ENCODE measurements at regions not wholly inside any gene's neighbourhood (a gene's known extent, or its start where the extent isn't known, plus 50 kb on each side); places are given as distances from the start of the nearest gene placed in this dataset.

DNA sequence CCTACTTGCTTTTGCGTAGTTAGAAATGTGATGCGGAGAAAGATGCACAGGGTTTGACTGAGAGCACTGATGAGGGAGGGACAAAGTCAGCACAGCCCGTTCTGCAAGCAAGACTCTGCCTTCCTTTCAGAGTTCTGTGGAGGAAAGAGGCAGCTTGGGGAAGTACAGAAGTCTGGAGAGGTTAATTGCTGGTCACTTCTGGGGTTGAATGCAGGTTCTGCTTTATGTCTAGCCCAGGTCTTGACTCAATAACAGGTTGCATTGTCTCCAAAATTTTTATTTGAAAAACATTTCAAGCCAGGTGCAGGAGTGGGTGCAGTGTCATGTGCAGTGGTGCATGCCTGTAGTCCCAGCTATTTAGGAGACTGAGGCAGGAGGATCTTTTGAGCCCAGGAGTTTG is 461.7 kb downstream of the NR2F2 start:
- Histone ChIP-seq H3K27ac (ENCODE audit: low read depth, low read length) (no peak overlapping the region), H3K9me3 (ENCODE audit: control insufficient read depth, insufficient read depth, low read length) (no peaks in the 10 kb centered on the region; the same call in 1 of the 2 replicates), H3K27me3 (ENCODE audit: control insufficient read depth, insufficient read depth, low read length) (no peaks in the 10 kb centered on the region), H3K4me3 (ENCODE audit: low read depth, low read length) (no peak overlapping the region)
- ChIA-PET CTCF (no interaction called here), POLR2A (no interaction called here)
- TF ChIP-seq, protein P1, sequence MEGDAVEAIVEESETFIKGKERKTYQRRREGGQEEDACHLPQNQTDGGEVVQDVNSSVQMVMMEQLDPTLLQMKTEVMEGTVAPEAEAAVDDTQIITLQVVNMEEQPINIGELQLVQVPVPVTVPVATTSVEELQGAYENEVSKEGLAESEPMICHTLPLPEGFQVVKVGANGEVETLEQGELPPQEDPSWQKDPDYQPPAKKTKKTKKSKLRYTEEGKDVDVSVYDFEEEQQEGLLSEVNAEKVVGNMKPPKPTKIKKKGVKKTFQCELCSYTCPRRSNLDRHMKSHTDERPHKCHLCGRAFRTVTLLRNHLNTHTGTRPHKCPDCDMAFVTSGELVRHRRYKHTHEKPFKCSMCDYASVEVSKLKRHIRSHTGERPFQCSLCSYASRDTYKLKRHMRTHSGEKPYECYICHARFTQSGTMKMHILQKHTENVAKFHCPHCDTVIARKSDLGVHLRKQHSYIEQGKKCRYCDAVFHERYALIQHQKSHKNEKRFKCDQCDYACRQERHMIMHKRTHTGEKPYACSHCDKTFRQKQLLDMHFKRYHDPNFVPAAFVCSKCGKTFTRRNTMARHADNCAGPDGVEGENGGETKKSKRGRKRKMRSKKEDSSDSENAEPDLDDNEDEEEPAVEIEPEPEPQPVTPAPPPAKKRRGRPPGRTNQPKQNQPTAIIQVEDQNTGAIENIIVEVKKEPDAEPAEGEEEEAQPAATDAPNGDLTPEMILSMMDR (IDR thresholded peaks at IDR 0.05; ENCODE audit: low read depth, low read length) = no peak
- no peak for DNase-seq (ENCODE audit: low read depth, low spot score)

DNA sequence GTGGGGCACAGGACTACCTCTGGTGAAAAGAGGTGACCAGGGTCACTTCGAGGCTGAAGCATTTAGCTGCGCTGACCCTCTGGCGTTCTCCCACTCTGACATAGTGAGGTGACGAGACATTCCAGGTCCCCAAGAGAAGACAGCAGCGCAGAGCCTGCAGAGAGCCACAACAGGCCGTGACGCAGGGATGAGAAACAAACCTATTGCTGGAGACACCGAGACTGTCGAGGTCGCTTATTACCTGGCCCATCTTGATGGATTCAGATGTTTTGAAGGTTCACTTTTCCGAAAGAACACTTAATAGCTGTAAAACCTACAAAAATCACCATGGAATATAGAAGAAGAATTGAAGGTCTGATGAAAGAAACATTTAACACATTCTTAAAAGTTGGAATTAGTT is 466.3 kb downstream of the NR2F2 start:
- H3K9me3 ChIP-seq (ENCODE audit: control insufficient read depth, insufficient read depth, low read length) = peaks cover 2% of the 10 kb centered on the region; the same call in 1 of the 2 replicates
- CTCF ChIA-PET = no interaction called here
- POLR2A ChIA-PET = no interaction called here
- no peak overlapping the region for H3K27ac ChIP-seq (ENCODE audit: low read depth, low read length)
- H3K4me3 ChIP-seq (ENCODE audit: low read depth, low read length) = no peak overlapping the region
- no peak for DNase-seq (ENCODE audit: low read depth, low spot score)
- TF ChIP-seq, protein P1 (IDR thresholded peaks at IDR 0.05; ENCODE audit: low read depth, low read length) = no peak
- H3K27me3 ChIP-seq (ENCODE audit: control insufficient read depth, insufficient read depth, low read length) = no peaks in the 10 kb centered on the region

DNA sequence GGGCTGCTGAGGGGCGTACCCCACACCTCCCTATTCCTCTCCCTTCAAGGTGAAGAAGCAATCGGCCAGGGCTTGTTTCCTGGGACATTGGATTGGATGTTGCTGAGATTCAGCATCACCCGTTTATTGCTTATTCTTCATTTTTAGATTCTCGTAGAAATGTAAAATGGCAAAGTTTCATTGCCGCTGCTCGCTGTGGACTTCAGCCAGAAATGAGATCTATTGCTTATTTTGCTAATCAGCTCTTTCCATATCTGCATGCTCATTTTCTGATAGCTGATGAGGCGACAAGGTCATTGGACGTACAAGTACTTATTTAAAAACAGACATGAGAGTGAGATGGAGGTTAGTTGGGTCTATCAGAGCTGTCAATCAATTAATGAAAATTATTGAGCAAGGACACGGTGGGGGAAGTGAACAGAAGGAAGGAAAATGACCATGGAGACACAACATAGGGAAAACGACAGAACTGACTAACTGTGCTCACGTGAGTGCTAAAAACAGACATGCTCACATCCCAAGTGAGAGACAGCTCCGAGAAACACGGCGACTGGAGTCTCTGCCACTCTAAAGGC is 471.2 kb downstream of the NR2F2 start:
- ChIA-PET POLR2A (no interaction called here), CTCF (no interaction called here)
- H3K27me3 ChIP-seq (ENCODE audit: control insufficient read depth, insufficient read depth, low read length) = no peaks in the 10 kb centered on the region
- no peak overlapping the region for H3K4me3 ChIP-seq (ENCODE audit: low read depth, low read length)
- no peak for DNase-seq (ENCODE audit: low read depth, low spot score)
- H3K9me3 ChIP-seq (ENCODE audit: control insufficient read depth, insufficient read depth, low read length) = 0 out of 2 replicates have a peak, but pooled peaks cover 2% of the 10 kb centered on the region
- no peak overlapping the region for H3K27ac ChIP-seq (ENCODE audit: low read depth, low read length)
- TF ChIP-seq, protein P1 (IDR thresholded peaks at IDR 0.05; ENCODE audit: low read depth, low read length) = no peak

DNA sequence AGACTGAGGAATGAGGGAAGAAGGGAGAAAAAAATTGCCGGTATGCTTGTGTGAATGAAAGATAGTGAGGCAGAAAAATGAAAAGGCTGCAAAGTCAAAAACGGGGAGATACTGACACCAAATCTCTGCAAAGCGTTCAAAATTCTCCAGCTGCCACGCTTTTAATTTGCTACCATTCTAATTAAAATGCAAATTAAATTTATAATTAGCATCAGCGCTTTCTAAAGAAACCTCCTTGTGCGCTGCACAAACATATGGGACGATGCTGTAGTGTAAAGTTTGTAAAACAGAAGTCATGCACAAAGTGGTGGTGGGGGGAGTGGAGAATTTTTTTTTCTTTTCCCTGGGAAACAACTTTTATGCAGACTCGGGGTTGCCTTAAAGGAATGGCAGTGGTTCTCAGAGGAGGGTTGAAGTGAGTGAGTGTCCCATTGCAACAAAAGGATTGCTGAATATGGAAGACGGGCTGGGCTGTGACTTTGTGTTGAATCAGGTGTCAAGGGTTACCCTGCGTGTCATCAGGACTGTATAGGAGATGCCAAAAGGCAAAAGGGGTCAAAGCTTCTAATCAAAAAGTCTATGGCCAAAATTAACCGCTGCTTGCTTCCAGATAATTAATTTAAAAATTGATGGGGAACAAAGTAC is 472.2 kb downstream of the NR2F2 start:
- no peak for DNase-seq (ENCODE audit: low read depth, low spot score)
- CTCF ChIA-PET = no interaction called here
- no peak overlapping the region for H3K27ac ChIP-seq (ENCODE audit: low read depth, low read length)
- no peaks in the 10 kb centered on the region for H3K27me3 ChIP-seq (ENCODE audit: control insufficient read depth, insufficient read depth, low read length)
- POLR2A ChIA-PET = no interaction called here
- H3K4me3 ChIP-seq (ENCODE audit: low read depth, low read length) = no peak overlapping the region
- H3K9me3 ChIP-seq (ENCODE audit: control insufficient read depth, insufficient read depth, low read length) = peaks cover 5% of the 10 kb centered on the region; the same call in 1 of the 2 replicates
- TF ChIP-seq, protein P1 (IDR thresholded peaks at IDR 0.05; ENCODE audit: low read depth, low read length) = no peak

DNA sequence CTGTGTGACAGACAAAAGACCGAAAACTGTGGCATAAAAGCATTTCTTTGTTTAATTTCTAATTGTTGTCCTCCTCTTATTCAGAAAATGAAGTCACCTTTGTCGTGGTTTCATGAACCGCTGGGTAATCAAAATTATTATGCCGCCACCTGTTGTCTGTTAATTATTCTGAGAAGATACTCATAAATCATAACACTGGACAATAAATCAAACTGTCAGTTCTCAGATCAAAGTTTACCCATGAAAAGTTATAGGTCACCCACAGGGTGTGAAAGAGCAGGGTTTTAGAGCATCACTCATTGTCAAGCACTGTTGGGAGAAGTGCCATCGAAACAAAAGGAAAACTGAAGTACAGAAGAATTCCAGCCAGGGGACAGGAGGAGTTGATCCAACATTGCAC is 474.3 kb downstream of the NR2F2 start:
- Histone ChIP-seq H3K4me3 (ENCODE audit: low read depth, low read length) (no peak overlapping the region), H3K27me3 (ENCODE audit: control insufficient read depth, insufficient read depth, low read length) (no peaks in the 10 kb centered on the region), H3K9me3 (ENCODE audit: control insufficient read depth, insufficient read depth, low read length) (peaks cover 3% of the 10 kb centered on the region; the same call in 1 of the 2 replicates), H3K27ac (ENCODE audit: low read depth, low read length) (no peak overlapping the region)
- DNase-seq (ENCODE audit: low read depth, low spot score) = no peak
- TF ChIP-seq, protein P1 (IDR thresholded peaks at IDR 0.05; ENCODE audit: low read depth, low read length) = no peak
- ChIA-PET POLR2A (no interaction called here), CTCF (no interaction called here)
